ENCODE measurements at regions not wholly inside any gene's neighbourhood (a gene's known extent, or its start where the extent isn't known, plus 50 kb on each side); places are given as distances from the start of the nearest gene placed in this dataset.

DNA sequence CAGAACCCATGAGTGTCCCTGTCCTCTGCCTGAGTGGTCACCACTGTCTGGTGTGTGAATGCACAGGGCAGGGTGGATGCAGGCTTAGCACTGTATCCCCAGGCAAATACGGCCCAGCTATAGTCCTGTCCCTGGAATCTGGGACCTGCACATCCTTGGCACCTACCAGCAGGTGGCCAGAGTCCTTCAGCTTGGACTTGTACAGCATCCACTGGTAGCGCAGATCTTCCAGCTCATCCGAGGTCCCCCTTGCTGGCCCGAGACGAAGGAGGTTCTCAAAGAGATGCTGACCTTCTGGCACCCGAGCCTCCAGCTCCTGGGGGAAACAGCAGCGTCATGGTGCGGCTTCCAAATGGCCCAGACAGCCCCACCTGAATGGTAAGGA lies 83.4 kb downstream of the SYNE3 start:
- TF ChIP-seq SPI1 (IDR thresholded peaks at IDR 0.05; ENCODE audit: low read depth, low read length) (no peak), POU2F2 (IDR thresholded peaks at IDR 0.05; ENCODE audit: low read depth, low read length) (no peak), POLR2A (IDR thresholded peaks at IDR 0.05; ENCODE audit: low read depth, low read length) (no peak), TAF1 (IDR thresholded peaks at IDR 0.05; ENCODE audit: low read depth, low read length) (no peak), POLR2AphosphoS5 (IDR thresholded peaks at IDR 0.05; ENCODE audit: low read depth, low read length) (no peak), PAX5 (IDR thresholded peaks at IDR 0.05; ENCODE audit: insufficient read depth, low read length, severe bottlenecking) (no peak)
- no peak for FAIRE-seq
- DNase-seq (ENCODE audit: insufficient read length, low spot score), result no peak

GRCh38 chr14:95432144-95433093 lies 84.0 kb downstream of the SYNE3 start:
- FAIRE-seq (no peak), DNase-seq (ENCODE audit: insufficient read length, low spot score) (no peak)
- TF ChIP-seq SPI1 (IDR thresholded peaks at IDR 0.05; ENCODE audit: low read depth, low read length), result no peak
- no peak for TF ChIP-seq PAX5 (IDR thresholded peaks at IDR 0.05; ENCODE audit: insufficient read depth, low read length, severe bottlenecking)
- TF ChIP-seq TAF1 (IDR thresholded peaks at IDR 0.05; ENCODE audit: low read depth, low read length), result no peak
- TF ChIP-seq POU2F2 (IDR thresholded peaks at IDR 0.05; ENCODE audit: low read depth, low read length), result no peak
- TF ChIP-seq POLR2A (IDR thresholded peaks at IDR 0.05; ENCODE audit: low read depth, low read length), result no peak
- no peak for TF ChIP-seq POLR2AphosphoS5 (IDR thresholded peaks at IDR 0.05; ENCODE audit: low read depth, low read length)

GRCh38 chr14:95431199-95432143 lies 85.0 kb downstream of the SYNE3 start:
- FAIRE-seq (peak; percentile 28), DNase-seq (ENCODE audit: insufficient read length, low spot score) (no peak)
- no peak for TF ChIP-seq PAX5 (IDR thresholded peaks at IDR 0.05; ENCODE audit: insufficient read depth, low read length, severe bottlenecking)
- TF ChIP-seq POLR2A (IDR thresholded peaks at IDR 0.05; ENCODE audit: low read depth, low read length), result no peak
- no peak for TF ChIP-seq TAF1 (IDR thresholded peaks at IDR 0.05; ENCODE audit: low read depth, low read length)
- no peak for TF ChIP-seq POLR2AphosphoS5 (IDR thresholded peaks at IDR 0.05; ENCODE audit: low read depth, low read length)
- TF ChIP-seq SPI1 (IDR thresholded peaks at IDR 0.05; ENCODE audit: low read depth, low read length), result no peak
- TF ChIP-seq POU2F2 (IDR thresholded peaks at IDR 0.05; ENCODE audit: low read depth, low read length), result no peak

GRCh38 chr14:95428557-95428956 lies 87.9 kb downstream of the SYNE3 start:
- DNase-seq (ENCODE audit: insufficient read length, low spot score) (no peak), FAIRE-seq (no peak)
- TF ChIP-seq POLR2A (IDR thresholded peaks at IDR 0.05; ENCODE audit: low read depth, low read length), result no peak
- TF ChIP-seq POU2F2 (IDR thresholded peaks at IDR 0.05; ENCODE audit: low read depth, low read length), result no peak
- TF ChIP-seq SPI1 (IDR thresholded peaks at IDR 0.05; ENCODE audit: low read depth, low read length), result no peak

DNA sequence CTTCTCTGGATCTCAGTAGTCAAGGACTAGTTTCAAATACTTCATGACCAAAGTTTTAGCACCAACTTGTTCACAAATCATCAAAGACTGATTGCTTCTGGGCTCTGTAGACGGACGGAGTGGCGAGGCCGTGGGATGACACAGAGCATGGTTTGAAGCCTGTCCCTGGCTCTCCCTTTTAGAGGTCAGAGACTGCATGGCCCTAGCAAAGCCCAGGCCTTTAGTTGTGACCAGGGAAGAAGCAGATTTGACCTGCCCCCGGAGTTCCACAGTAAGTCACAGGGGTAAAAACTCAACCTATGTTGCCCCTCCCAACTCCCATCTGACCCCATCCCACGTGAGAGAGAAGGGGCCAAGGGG lies 90.4 kb downstream of the SYNE3 start:
- TF ChIP-seq SPI1 (IDR thresholded peaks at IDR 0.05; ENCODE audit: low read depth, low read length) (no peak), POLR2A (IDR thresholded peaks at IDR 0.05; ENCODE audit: low read depth, low read length) (no peak), POLR2AphosphoS5 (IDR thresholded peaks at IDR 0.05; ENCODE audit: low read depth, low read length) (no peak), POU2F2 (IDR thresholded peaks at IDR 0.05; ENCODE audit: low read depth, low read length) (no peak), TAF1 (IDR thresholded peaks at IDR 0.05; ENCODE audit: low read depth, low read length) (no peak), PAX5 (IDR thresholded peaks at IDR 0.05; ENCODE audit: insufficient read depth, low read length, severe bottlenecking) (no peak)
- DNase-seq (ENCODE audit: insufficient read length, low spot score) (no peak), FAIRE-seq (no peak)

- FAIRE-seq (no peak), DNase-seq (ENCODE audit: insufficient read length, low spot score) (no peak)
- TF ChIP-seq SPI1 (IDR thresholded peaks at IDR 0.05; ENCODE audit: low read depth, low read length) (no peak), POU2F2 (IDR thresholded peaks at IDR 0.05; ENCODE audit: low read depth, low read length) (no peak), POLR2AphosphoS5 (IDR thresholded peaks at IDR 0.05; ENCODE audit: low read depth, low read length) (no peak), POLR2A (IDR thresholded peaks at IDR 0.05; ENCODE audit: low read depth, low read length) (no peak), PAX5 (IDR thresholded peaks at IDR 0.05; ENCODE audit: insufficient read depth, low read length, severe bottlenecking) (no peak), TAF1 (IDR thresholded peaks at IDR 0.05; ENCODE audit: low read depth, low read length) (no peak)
These were observed 90.9 kb downstream of the SYNE3 start for GRCh38 chr14:95425369-95426115.

DNA sequence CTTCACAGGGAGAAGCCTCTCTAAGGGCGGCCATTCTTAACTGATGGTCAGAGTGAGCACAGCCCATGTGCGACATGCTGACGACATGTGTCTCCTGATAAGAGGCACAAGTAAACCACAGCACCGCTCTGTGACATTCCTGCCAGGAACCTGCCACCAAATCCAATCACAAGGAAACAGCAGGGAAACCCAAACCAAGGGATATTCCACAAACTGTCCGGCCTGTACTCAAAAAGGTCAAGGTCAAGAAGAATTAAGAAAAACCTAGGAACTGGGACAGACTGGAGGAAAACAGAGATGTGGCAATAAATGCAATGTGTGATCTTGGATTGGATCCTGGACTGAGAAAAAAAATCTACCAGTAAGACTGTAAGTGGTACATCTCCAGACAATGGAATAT lies 91.9 kb downstream of the SYNE3 start:
- TF ChIP-seq TAF1 (IDR thresholded peaks at IDR 0.05; ENCODE audit: low read depth, low read length) (no peak), POLR2AphosphoS5 (IDR thresholded peaks at IDR 0.05; ENCODE audit: low read depth, low read length) (no peak), PAX5 (IDR thresholded peaks at IDR 0.05; ENCODE audit: insufficient read depth, low read length, severe bottlenecking) (no peak), POU2F2 (IDR thresholded peaks at IDR 0.05; ENCODE audit: low read depth, low read length) (no peak), SPI1 (IDR thresholded peaks at IDR 0.05; ENCODE audit: low read depth, low read length) (no peak), POLR2A (IDR thresholded peaks at IDR 0.05; ENCODE audit: low read depth, low read length) (no peak)
- DNase-seq (ENCODE audit: insufficient read length, low spot score), result no peak
- no peak for FAIRE-seq

DNA sequence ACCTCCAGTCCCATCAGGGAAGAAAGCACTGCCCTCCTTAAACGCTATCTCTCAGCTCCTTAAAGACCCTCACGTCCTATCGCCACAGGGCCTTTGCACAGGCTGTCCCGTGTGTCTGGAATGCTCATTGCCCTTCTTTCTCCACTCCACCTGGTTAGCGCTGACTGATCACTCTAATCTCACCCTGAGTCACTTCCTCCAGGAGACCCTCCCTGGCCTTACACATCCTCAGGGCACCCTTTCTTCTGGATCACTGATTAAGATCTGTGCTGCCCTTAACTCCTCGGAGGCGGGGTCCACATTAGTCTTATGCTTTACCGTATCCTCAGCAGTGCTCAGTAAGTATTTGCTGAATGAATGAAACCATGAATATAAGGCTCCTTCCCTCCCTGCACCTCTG lies 94.7 kb downstream of the SYNE3 start:
- no peak for FAIRE-seq
- no peak for DNase-seq (ENCODE audit: insufficient read length, low spot score)
- TF ChIP-seq PAX5 (IDR thresholded peaks at IDR 0.05; ENCODE audit: insufficient read depth, low read length, severe bottlenecking), result no peak
- no peak for TF ChIP-seq SPI1 (IDR thresholded peaks at IDR 0.05; ENCODE audit: low read depth, low read length)
- TF ChIP-seq POLR2AphosphoS5 (IDR thresholded peaks at IDR 0.05; ENCODE audit: low read depth, low read length), result no peak
- TF ChIP-seq POLR2A (IDR thresholded peaks at IDR 0.05; ENCODE audit: low read depth, low read length), result no peak
- no peak for TF ChIP-seq POU2F2 (IDR thresholded peaks at IDR 0.05; ENCODE audit: low read depth, low read length)
- TF ChIP-seq TAF1 (IDR thresholded peaks at IDR 0.05; ENCODE audit: low read depth, low read length), result no peak
